Stimulated activated CD4-positive, alpha-beta T cell treated with anti-CD3 and anti-CD28 coated beads, Interleukin-12 subunit alpha, Interleukin-12 subunit beta, amount 100 ng/mL, for 4 hours (primary cell): ENCODE measurements at regions not wholly inside any gene's neighbourhood (a gene's known extent, or its start where the extent isn't known, plus 50 kb on each side); places are given as distances from the start of the nearest gene placed in this dataset.
"Not testable (repeated sequence)": the region's sequence is repeated elsewhere in the genome, so short reads cannot be mapped to it uniquely, and the experiment has no call there.

ENCODE experiments used
- DNase-seq: peaks from one replicate; pipeline ENCODE4 v3.0.0-alpha.2; 2020

GRCh38 chr10:94232711-94233383 lies 129.9 kb downstream of the NOC3L start:
- DNase-seq: no peak

GRCh38 chr10:94235461-94235860 lies 127.3 kb downstream of the NOC3L start:
- DNase-seq: no peak

GRCh38 chr10:94238006-94238617 lies 124.6 kb downstream of the NOC3L start:
- DNase-seq: no peak

GRCh38 chr10:94239696-94240095 lies 123.0 kb downstream of the NOC3L start:
- DNase-seq: no peak

GRCh38 chr10:94240491-94240890 lies 122.2 kb downstream of the NOC3L start:
- no peak for DNase-seq

- DNase-seq: no peak
Observed at GRCh38 chr10:94240901-94241300, 121.8 kb downstream of the NOC3L start.

- no peak for DNase-seq
Observed at GRCh38 chr10:94251098-94251497, 111.6 kb downstream of the NOC3L start.

- no peak for DNase-seq
Observed at GRCh38 chr10:94251568-94251967, 111.2 kb downstream of the NOC3L start.

GRCh38 chr10:94257407-94257806 lies 105.3 kb downstream of the NOC3L start:
- not testable (repeated sequence) for DNase-seq

GRCh38 chr10:94260455-94260854 lies 102.3 kb downstream of the NOC3L start:
- DNase-seq: no peak

- no peak for DNase-seq
Observed at GRCh38 chr10:94264085-94264484, 98.7 kb downstream of the NOC3L start.

- no peak for DNase-seq
Observed at GRCh38 chr10:94266091-94266490, 96.6 kb downstream of the NOC3L start.

- DNase-seq: no peak
Observed at GRCh38 chr10:94268652-94269051, 94.1 kb downstream of the NOC3L start.

- DNase-seq: no peak
Observed at GRCh38 chr10:94274142-94274787, 88.5 kb downstream of the NOC3L start.

- DNase-seq: no peak
Observed at GRCh38 chr10:94276140-94276539, 86.6 kb downstream of the NOC3L start.

- no peak for DNase-seq
Observed at GRCh38 chr10:94277450-94277849, 85.3 kb downstream of the NOC3L start.

- peak; percentile 61 for DNase-seq
Observed at GRCh38 chr10:94279835-94280709, 82.7 kb downstream of the NOC3L start.

- DNase-seq: no peak
Observed at GRCh38 chr10:94281654-94282053, 81.1 kb downstream of the NOC3L start.

GRCh38 chr10:94282369-94282768 lies 80.4 kb downstream of the NOC3L start:
- no peak for DNase-seq
